HFFc6 (cell line): ENCODE measurements at regions not wholly inside any gene's neighbourhood (a gene's known extent, or its start where the extent isn't known, plus 50 kb on each side); places are given as distances from the start of the nearest gene placed in this dataset.

ENCODE experiments used
- DNase-seq: peaks from one replicate; pipeline ENCODE4 v3.0.0-alpha.2; 2018
- H3K27ac Mint-ChIP-seq: 2 replicates; pipeline ENCODE4 v1.8.0; 2020; ENCODE audit warnings: mild to moderate bottlenecking, mixed read lengths
- H3K27me3 Mint-ChIP-seq: 2 replicates; pipeline ENCODE4 v1.8.0; 2021; ENCODE audit warnings: mild to moderate bottlenecking, moderate library complexity, mixed read lengths; ENCODE audit not compliant: insufficient read depth
- H3K36me3 Mint-ChIP-seq: 2 replicates; pipeline ENCODE4 v1.8.0; 2021; ENCODE audit warnings: low read depth, mixed read lengths
- H3K4me1 Mint-ChIP-seq: 2 replicates; pipeline ENCODE4 v1.8.0; 2020; ENCODE audit warnings: low read depth, mixed read lengths
- H3K4me3 Mint-ChIP-seq: 2 replicates; pipeline ENCODE4 v1.8.0; 2020; ENCODE audit warnings: mild to moderate bottlenecking, moderate library complexity, mixed read lengths
- H3K9me3 Mint-ChIP-seq: 2 replicates; pipeline ENCODE4 v1.8.0; 2020; ENCODE audit warnings: mild to moderate bottlenecking, mixed read lengths
- TF ChIP-seq, protein P1 (sequence below): fragments of 200-600 bp; sonication (generic); IDR thresholded peaks from 2 replicates; pipeline ENCODE4 v1.5.0; 2021; ENCODE audit warnings: antibody characterized with exemption, mild to moderate bottlenecking

DNA sequence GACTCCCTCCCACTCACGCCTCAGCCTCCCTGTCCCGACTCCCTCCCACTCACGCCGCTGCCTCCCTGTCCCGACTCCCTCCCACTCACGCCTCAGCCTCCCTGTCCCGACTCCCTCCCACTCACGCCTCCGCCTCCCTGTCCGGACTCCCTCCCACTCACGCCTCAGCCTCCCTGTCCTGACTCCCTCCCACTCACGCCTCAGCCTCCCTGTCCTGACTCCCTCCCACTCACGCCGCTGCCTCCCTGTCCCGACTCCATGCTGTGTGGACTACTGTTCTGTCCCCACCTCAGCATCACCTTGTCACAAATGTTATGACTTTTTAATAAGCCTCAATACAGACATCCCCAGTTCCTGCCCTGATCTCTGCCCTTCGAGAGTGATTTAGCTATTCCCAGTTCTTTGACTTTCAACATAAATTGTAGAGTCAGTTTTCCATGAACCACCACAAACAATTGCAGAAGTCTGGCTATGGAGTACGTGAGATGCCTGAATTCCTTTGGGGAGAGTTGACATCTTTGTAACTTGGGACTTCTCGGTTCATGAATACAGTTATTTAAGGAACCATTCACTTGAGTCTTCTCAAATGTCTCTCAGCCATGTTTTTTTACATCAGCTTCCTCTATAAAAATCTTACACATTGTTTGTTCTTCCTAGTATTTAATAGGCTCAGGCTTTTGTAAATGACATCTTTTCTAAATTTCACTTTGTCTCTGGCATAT is 71.9 kb downstream of the FOXL3 start:
- H3K4me3 Mint-ChIP-seq: peak overlapping the region; percentile 65
- no peak overlapping the region for H3K27ac Mint-ChIP-seq
- H3K27me3 Mint-ChIP-seq: peaks cover 28% of the 10 kb centered on the region
- peaks cover 5% of the 10 kb centered on the region; the same call in 1 of the 2 replicates for H3K36me3 Mint-ChIP-seq
- TF ChIP-seq, protein P1, sequence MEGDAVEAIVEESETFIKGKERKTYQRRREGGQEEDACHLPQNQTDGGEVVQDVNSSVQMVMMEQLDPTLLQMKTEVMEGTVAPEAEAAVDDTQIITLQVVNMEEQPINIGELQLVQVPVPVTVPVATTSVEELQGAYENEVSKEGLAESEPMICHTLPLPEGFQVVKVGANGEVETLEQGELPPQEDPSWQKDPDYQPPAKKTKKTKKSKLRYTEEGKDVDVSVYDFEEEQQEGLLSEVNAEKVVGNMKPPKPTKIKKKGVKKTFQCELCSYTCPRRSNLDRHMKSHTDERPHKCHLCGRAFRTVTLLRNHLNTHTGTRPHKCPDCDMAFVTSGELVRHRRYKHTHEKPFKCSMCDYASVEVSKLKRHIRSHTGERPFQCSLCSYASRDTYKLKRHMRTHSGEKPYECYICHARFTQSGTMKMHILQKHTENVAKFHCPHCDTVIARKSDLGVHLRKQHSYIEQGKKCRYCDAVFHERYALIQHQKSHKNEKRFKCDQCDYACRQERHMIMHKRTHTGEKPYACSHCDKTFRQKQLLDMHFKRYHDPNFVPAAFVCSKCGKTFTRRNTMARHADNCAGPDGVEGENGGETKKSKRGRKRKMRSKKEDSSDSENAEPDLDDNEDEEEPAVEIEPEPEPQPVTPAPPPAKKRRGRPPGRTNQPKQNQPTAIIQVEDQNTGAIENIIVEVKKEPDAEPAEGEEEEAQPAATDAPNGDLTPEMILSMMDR: no peak
- H3K4me1 Mint-ChIP-seq: peaks cover 23% of the 10 kb centered on the region
- H3K9me3 Mint-ChIP-seq: peaks cover 16% of the 10 kb centered on the region
- DNase-seq: no peak

DNA sequence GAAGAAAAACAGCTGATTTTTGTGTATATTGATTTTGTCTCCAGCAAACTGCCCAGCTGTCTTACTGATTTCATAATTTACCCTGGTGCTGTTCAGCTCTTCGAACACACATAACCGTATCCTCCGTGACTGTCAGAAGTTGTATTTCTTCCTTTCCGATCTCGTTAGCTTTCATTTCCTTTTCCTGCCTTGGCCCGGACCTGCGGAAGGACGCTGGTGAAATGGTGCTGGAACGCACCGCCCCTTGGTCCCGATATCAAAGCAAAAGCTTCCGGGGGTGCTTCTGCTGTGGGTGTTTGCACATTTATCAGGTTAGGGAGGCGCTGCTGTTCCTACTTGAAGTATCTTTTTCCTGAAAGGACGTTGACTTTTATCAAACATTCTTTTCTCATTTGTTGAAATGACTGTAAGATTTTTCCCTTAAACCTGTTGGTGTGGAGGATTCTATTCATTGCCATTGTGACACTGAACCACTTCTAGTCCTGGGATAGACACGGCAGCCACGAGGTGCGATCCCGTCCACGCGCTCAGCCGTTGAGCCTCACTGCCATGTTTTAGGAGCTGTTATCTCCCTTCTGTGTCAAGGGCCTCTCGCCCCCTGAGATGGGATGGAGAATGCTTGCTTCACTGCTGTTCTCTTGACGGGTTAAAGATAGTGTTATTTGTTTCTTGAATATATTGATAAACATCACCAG is 72.6 kb downstream of the FOXL3 start:
- no peak for DNase-seq
- peaks cover 16% of the 10 kb centered on the region for H3K9me3 Mint-ChIP-seq
- H3K36me3 Mint-ChIP-seq: peaks cover 5% of the 10 kb centered on the region; the same call in 1 of the 2 replicates
- peak overlapping the region; percentile 65 for H3K4me3 Mint-ChIP-seq
- no peak overlapping the region for H3K27ac Mint-ChIP-seq
- peaks cover 23% of the 10 kb centered on the region for H3K4me1 Mint-ChIP-seq
- H3K27me3 Mint-ChIP-seq: peaks cover 25% of the 10 kb centered on the region
- TF ChIP-seq, protein P1: no peak

DNA sequence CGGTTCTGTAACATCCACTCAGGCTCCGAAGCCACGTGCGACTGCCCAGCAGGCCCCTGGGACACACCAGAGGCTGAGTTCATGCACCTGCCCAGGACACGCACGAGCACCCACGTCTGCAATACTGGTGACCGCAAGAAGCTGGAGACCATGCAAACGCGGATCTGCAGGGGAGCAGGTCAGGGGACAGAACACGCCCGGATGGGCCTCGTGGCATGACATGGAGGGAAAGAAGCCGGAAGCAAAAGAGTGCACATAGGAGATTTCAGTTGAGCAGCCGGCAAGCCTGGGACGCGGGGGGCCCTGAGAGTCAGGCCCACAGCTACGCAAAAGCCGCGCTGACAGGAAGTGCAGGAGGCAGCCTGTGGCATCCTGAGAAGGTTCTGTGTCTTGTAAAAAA is 73.7 kb downstream of the FOXL3 start:
- TF ChIP-seq, protein P1: no peak
- Mint-ChIP-seq H3K9me3 (peaks cover 9% of the 10 kb centered on the region), H3K36me3 (peaks cover 5% of the 10 kb centered on the region; the same call in 1 of the 2 replicates), H3K4me1 (peaks cover 23% of the 10 kb centered on the region), H3K27me3 (peaks cover 21% of the 10 kb centered on the region), H3K4me3 (no peak overlapping the region), H3K27ac (no peak overlapping the region)
- no peak for DNase-seq

DNA sequence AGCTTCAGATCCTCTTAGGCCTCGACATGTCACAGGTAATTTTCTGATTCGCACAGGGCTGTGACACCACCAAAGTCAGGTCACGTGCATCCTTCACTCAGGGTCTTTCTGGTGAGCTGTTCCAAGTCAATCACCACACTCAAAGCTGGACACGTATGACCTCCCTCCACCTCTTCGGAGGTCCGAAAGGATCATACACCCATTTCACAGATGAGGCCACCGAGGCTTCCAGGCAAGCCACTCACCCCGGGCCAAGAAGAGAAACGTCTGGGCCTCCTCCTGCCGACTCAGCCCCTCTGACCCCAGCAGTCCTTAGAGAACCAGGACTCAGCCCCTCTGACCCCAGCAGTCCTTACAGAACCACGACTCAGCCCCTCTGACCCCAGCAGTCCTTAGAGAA is 74.6 kb downstream of the FOXL3 start:
- TF ChIP-seq, protein P1: no peak
- DNase-seq: no peak
- Mint-ChIP-seq H3K4me3 (no peak overlapping the region), H3K27ac (no peak overlapping the region), H3K27me3 (peaks cover 21% of the 10 kb centered on the region), H3K36me3 (peaks cover 5% of the 10 kb centered on the region; the same call in 1 of the 2 replicates), H3K4me1 (peaks cover 23% of the 10 kb centered on the region), H3K9me3 (peaks cover 4% of the 10 kb centered on the region)

DNA sequence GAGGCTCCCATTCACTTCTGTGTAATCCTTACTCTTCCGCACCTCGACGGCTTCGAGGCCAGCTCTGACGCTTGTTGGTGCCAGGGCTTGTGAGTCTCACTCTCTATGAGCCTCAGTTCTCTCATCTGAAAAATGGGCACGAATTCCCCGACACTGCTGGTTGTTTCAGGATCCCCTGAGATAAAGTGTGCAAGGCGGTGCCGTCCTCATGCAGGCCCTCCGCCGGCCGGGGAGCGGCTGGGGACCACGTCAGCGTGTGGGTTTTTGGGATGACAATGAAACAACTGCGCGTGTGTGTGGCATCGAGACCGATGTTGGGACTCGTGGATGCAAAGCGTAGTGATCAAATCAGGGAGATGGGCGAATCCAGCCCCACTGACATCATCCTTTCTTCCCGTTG is 75.6 kb downstream of the FOXL3 start:
- TF ChIP-seq, protein P1: no peak
- peaks cover 21% of the 10 kb centered on the region for H3K27me3 Mint-ChIP-seq
- no peak overlapping the region; the same call in 1 of the 2 replicates for H3K4me3 Mint-ChIP-seq
- no peak overlapping the region for H3K27ac Mint-ChIP-seq
- H3K4me1 Mint-ChIP-seq: peaks cover 23% of the 10 kb centered on the region
- DNase-seq: no peak
- H3K9me3 Mint-ChIP-seq: peaks cover 4% of the 10 kb centered on the region
- peaks cover 5% of the 10 kb centered on the region; the same call in 1 of the 2 replicates for H3K36me3 Mint-ChIP-seq
